GM12865 (cell line): ENCODE measurements at regions not wholly inside any gene's neighbourhood (a gene's known extent, or its start where the extent isn't known, plus 50 kb on each side); places are given as distances from the start of the nearest gene placed in this dataset.

ENCODE experiments used
- DNase-seq: peaks from one replicate; pipeline ENCODE4 v3.0.0; 2010; ENCODE audit warnings: low read depth
- H3K4me3 ChIP-seq: 2 replicates; pipeline ENCODE4 v1.5.1; 2011; ENCODE audit warnings: mild to moderate bottlenecking, low read depth, low read length, control low read depth
- CTCF ChIP-seq: IDR thresholded peaks from 2 replicates; pipeline ENCODE4 v1.5.1; 2011; ENCODE audit warnings: low read length, control low read depth, low read depth, inconsistent platforms; ENCODE audit not compliant: insufficient read depth; ENCODE audit errors: missing control alignments

GRCh38 chr14:101196051-101196712, 292.7 kb upstream of the RTL1 start:
- H3K4me3 ChIP-seq = no peak overlapping the region
- no peak for DNase-seq
- no peak for TF ChIP-seq CTCF

- no peak overlapping the region for H3K4me3 ChIP-seq
- DNase-seq = no peak
- TF ChIP-seq CTCF = no peak
Measured at GRCh38 chr14:101196795-101197590, 293.5 kb upstream of the RTL1 start.

- no peak for TF ChIP-seq CTCF
- H3K4me3 ChIP-seq = no peak overlapping the region
- DNase-seq = no peak
Measured at GRCh38 chr14:101197595-101198397, 294.3 kb upstream of the RTL1 start.

DNA sequence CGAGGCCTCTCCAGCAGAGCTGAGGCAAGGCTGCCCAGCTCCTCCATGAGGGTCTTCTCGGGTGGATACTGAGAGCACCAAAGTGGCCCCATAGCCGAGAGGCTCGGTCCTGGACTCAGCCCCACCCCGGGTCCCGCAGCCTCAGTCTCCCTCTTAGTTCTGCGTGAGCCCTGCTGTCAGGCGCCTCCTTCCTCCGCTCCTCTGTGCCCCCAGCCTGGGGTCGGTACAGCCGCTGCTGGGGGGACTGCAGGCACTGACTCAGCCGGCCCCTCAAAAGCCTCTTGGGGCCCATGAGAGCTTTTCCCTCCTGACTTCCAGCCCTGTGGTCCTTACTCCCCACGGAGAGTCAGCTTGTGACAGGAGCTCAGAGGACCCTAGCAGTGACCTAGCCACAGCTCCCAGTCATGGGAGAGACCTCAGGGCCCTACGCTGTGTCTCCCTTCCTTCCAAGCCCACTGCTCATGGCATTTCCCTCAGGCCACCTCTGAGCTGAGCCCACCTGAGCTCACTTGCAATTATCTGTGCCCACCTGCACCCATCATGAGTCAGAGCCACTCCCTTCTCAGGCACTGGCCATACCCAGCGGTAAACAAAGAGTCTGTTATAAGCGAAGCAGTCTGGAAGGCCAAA, 295.0 kb upstream of the RTL1 start:
- no peak for TF ChIP-seq CTCF
- DNase-seq = no peak
- no peak overlapping the region for H3K4me3 ChIP-seq

GRCh38 chr14:101199028-101199770, 295.7 kb upstream of the RTL1 start:
- no peak for TF ChIP-seq CTCF
- no peak overlapping the region for H3K4me3 ChIP-seq
- DNase-seq = no peak

GRCh38 chr14:101200008-101200649, 296.6 kb upstream of the RTL1 start:
- no peak for DNase-seq

More at GRCh38 chr14:101200008-101200649, 296.6 kb upstream of the RTL1 start:
- no peak overlapping the region for H3K4me3 ChIP-seq
- no peak for TF ChIP-seq CTCF
